Body of pancreas (tissue), 4 donors: ENCODE measurements at regions not wholly inside any gene's neighbourhood (a gene's known extent, or its start where the extent isn't known, plus 50 kb on each side); places are given as distances from the start of the nearest gene placed in this dataset.

Experiments used
- ATAC-seq: fragments of 150-250 bp; one replicate; pipeline ENCODE4 v1.9.1; 2016
- DNase-seq, 4 donors: peaks; one replicate each; pipeline ENCODE4 v3.0.0-alpha.2; 2019
- H3K27ac ChIP-seq, 4 donors: fragments of 200-600 bp; sonication (generic); 1 replicate in 3 of 4; 2 replicates in 1 of 4; pipeline versions ENCODE4 v1.5.1 to v1.6.1; 2016 to 2019; ENCODE audit warnings: mild to moderate bottlenecking in 1 of 4, mixed read lengths in 1 of 4, moderate library complexity in 1 of 4
- H3K27me3 ChIP-seq, 2 donors: fragments of 200-600 bp; sonication (generic); one replicate each; pipeline ENCODE4 v1.6.0; 2016; ENCODE audit warnings: mild to moderate bottlenecking in 1 of 2
- H3K36me3 ChIP-seq, 2 donors: fragments of 200-600 bp; sonication (generic); replicated peaks in 1 of 2; 2 replicates each; pipeline ENCODE4 v1.5.1; 2016; ENCODE audit warnings: low read depth in 2 of 2; ENCODE audit not compliant: insufficient read depth in 1 of 2
- H3K4me1 ChIP-seq: fragments of 200-600 bp; sonication (generic); one replicate; pipeline ENCODE4 v1.6.0; 2016
- H3K4me3 ChIP-seq, 2 donors: fragments of 200-600 bp; sonication (generic); 1 replicate in 1 of 2; 2 replicates in 1 of 2; pipeline ENCODE4 v1.5.1; 2016 to 2019
- H3K9me3 ChIP-seq, 3 donors: fragments of 200-600 bp; sonication (generic); 1 replicate in 2 of 3; 2 replicates in 1 of 3; pipeline ENCODE4 v1.5.1; 2016
- CTCF ChIP-seq, 7 experiments: fragments of 450-650 bp in 4 of 7; fragments of 200-600 bp in 3 of 7; sonication (generic) in 3 of 7; IDR thresholded peaks; one replicate each; pipeline ENCODE4 v1.5.1; 2016 to 2019; ENCODE audit warnings: antibody characterized with exemption in 7 of 7
- POLR2A ChIP-seq, 3 donors: fragments of 450-650 bp; IDR thresholded peaks; one replicate each; pipeline ENCODE4 v1.6.1; 2016; ENCODE audit warnings: antibody characterized with exemption in 3 of 3, mild to moderate bottlenecking in 2 of 3
- WGBS, 2 donors: methylation state at CpG; one replicate each; pipeline ENCODE4 v1.1.5; 2017; 5-methylcytosine and 5-hydroxymethylcytosine counted together
- intact Hi-C: fragments of 100-400 bp; cut with DNase I; formaldehyde crosslinking; loops from one replicate; pipeline ENCODE4 v1.15.1; 2023

- Histone ChIP-seq H3K27ac (no peak overlapping the region), H3K9me3 (no peaks in the 10 kb centered on the region), H3K4me3 (no peak overlapping the region), H3K36me3 (no peaks in the 10 kb centered on the region), H3K4me1 (no peaks in the 10 kb centered on the region), H3K27me3 (no peaks in the 10 kb centered on the region)
- no peak for ATAC-seq
- intact Hi-C loops, result no loop called here
- no peak for DNase-seq
- no peak for TF ChIP-seq POLR2A (IDR thresholded peaks at IDR 0.05)
- TF ChIP-seq CTCF (IDR thresholded peaks at IDR 0.05), result no peak
- WGBS, 2 donors, result 69 to 77% methylated on average over 6 of the region's 6 CpGs
These were observed 394.5 kb downstream of the SPATA31D1 start for GRCh38 chr9:82382887-82383616.

GRCh38 chr9:82385633-82386032 is 397.1 kb downstream of the SPATA31D1 start:
- 71 to 72% methylated on average over 1 of the region's 1 CpG for WGBS, 2 donors
- H3K9me3 ChIP-seq, result no peaks in the 10 kb centered on the region
- no peak for TF ChIP-seq CTCF (IDR thresholded peaks at IDR 0.05)
- TF ChIP-seq POLR2A (IDR thresholded peaks at IDR 0.05), result no peak
- H3K4me1 ChIP-seq, result no peaks in the 10 kb centered on the region
- ATAC-seq (no peak), DNase-seq (no peak)
- intact Hi-C loops, result no loop called here
- H3K36me3 ChIP-seq, result no peaks in the 10 kb centered on the region
- H3K27me3 ChIP-seq, result no peaks in the 10 kb centered on the region
- H3K27ac ChIP-seq, result no peak overlapping the region
- H3K4me3 ChIP-seq, result no peak overlapping the region

- H3K36me3 ChIP-seq, result no peaks in the 10 kb centered on the region
- TF ChIP-seq POLR2A (IDR thresholded peaks at IDR 0.05) (no peak), CTCF (IDR thresholded peaks at IDR 0.05) (no peak)
- no peaks in the 10 kb centered on the region for H3K9me3 ChIP-seq
- DNase-seq (no peak), ATAC-seq (no peak)
- H3K27ac ChIP-seq, result no peak overlapping the region
- no peaks in the 10 kb centered on the region for H3K4me1 ChIP-seq
- intact Hi-C loops, result no loop called here
- H3K4me3 ChIP-seq, result no peak overlapping the region
- H3K27me3 ChIP-seq, result no peaks in the 10 kb centered on the region
These were observed 409.0 kb downstream of the SPATA31D1 start for GRCh38 chr9:82397534-82397933.

GRCh38 chr9:82404196-82404870 is 415.8 kb downstream of the SPATA31D1 start:
- Histone ChIP-seq H3K4me1 (no peaks in the 10 kb centered on the region), H3K27ac (no peak overlapping the region), H3K9me3 (no peaks in the 10 kb centered on the region), H3K4me3 (no peak overlapping the region), H3K36me3 (no peaks in the 10 kb centered on the region), H3K27me3 (no peaks in the 10 kb centered on the region)
- ATAC-seq (no peak), DNase-seq (no peak)
- TF ChIP-seq POLR2A (IDR thresholded peaks at IDR 0.05) (no peak), CTCF (IDR thresholded peaks at IDR 0.05) (no peak)
- 76 to 86% methylated on average over 2 of the region's 2 CpGs for WGBS, 2 donors
- intact Hi-C loops, result no loop called here

GRCh38 chr9:82404881-82405280 is 416.3 kb downstream of the SPATA31D1 start:
- Histone ChIP-seq H3K27ac (no peak overlapping the region), H3K4me3 (no peak overlapping the region), H3K9me3 (no peaks in the 10 kb centered on the region), H3K4me1 (no peaks in the 10 kb centered on the region), H3K27me3 (no peaks in the 10 kb centered on the region), H3K36me3 (no peaks in the 10 kb centered on the region)
- WGBS, 2 donors, result 61 to 63% methylated on average over 4 of the region's 4 CpGs
- intact Hi-C loops, result no loop called here
- ATAC-seq (no peak), DNase-seq (no peak)
- TF ChIP-seq CTCF (IDR thresholded peaks at IDR 0.05) (no peak), POLR2A (IDR thresholded peaks at IDR 0.05) (no peak)
